COLO668 (cell line): ENCODE measurements at regions not wholly inside any gene's neighbourhood (a gene's known extent, or its start where the extent isn't known, plus 50 kb on each side); places are given as distances from the start of the nearest gene placed in this dataset.
"Not testable (repeated sequence)": the region's sequence is repeated elsewhere in the genome, so short reads cannot be mapped to it uniquely, and the experiment has no call there.

Source experiments
- DNase-seq: peaks from one replicate; lab custom pipeline; 2025; ENCODE audit not compliant: unreplicated experiment; lab: John Stamatoyannopoulos, UW

DNA sequence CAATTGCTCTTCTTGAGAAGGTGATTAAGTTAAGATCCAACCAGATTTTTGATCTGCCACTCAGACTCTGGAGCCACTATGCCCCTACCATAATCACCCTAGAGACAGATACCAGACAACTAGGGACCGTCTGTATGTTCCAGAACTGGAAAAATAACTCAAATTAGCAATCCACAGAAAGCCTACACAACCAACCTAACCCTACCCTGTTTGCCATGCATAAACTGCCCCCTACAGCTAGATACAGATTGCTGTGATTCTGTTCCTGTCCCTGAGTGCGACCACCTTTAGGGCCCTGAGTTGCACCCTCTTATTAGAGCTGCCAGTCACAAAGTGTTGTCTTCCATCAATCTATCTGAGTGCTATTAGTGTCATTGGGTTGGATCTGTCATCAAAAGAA lies 929.8 kb upstream of the SLITRK1 start:
- DNase-seq, result no peak

DNA sequence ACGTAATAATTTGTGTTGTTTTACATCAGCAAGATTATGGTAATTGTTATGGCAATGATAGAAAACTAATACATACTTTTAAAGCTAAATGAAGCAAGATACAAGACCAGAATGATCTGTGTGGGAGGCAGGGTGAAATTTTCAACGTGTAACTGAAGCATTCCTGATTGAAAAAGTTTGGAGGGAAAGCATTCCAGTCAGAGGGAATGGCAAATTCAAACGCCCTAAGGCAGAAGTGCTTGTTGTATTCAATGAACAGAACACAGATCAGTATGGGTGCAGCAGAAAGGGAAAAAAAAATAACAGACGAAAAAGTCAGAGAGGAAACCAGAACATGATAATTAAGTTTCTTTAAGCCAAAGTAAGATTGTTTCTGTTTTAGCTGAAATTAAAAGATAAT lies 928.5 kb upstream of the SLITRK1 start:
- DNase-seq, result no peak

DNA sequence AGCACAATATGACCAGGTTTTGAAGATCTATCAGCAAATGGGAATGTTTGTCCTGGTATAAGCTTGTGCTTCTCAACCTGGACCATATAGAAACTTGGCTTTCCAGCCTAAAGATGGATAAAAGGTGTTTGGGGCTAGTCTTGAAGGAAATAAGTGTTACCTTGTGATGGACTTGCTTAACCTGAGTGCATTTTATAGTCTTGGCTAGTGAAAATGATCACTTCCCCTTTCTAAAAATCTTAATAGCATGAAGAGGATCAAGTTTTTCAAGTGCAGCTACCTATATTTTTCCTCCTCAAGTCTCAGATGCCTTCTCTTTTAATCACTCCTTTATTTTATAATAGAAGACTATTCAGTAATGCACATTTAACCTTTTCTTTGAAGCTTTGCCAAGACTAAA lies 919.8 kb upstream of the SLITRK1 start:
- no peak for DNase-seq

DNA sequence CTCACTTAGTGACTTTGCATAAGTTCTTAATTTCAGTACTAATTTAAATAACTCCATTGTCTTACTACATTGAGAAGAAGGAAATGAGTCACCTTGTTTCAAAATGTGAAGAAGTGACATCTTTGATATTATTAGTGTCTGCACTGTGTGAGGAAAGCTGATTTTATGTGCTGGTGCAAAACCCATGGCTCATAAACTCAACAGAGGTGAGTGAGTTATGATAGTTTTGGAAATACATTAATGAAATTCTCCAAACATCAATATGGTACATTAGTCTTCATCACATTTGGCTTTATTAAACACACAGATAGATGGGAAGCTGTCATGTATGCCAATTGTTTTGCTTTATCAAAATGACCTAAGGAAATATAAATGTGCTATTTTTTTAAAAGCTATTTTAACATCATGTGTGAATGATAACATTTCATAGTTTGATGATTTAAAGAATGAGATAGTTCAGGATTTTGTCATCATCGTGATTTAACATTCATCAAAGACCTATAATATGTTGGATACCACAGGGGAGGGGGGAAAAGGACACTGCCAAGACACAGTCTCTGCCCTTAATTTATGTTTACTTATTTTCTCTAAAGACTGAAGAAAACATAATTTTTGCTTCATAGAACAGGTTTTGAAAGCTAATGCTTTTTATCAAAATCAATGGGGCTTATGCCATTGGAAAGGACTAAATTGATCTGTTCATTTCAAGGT lies 902.3 kb upstream of the SLITRK1 start:
- no peak for DNase-seq

DNA sequence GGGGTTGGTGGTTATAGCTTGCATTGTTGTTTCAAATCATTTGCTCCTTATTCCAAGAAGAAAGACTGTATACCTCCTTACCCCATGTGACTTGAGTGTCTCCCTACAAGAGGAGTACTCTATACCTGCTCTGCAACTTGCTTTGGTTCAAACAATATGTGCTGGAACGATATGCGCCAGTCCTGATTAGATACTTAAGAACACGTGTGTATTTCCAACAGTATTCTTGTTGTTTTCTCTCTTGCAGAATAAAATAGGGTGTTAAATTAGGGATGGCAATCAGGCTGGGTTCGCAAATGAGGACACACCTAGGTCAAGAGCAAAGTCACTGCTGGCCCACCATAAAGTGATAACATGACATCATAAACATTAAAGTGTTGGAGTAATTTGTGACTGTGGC lies 895.0 kb upstream of the SLITRK1 start:
- no peak for DNase-seq

DNA sequence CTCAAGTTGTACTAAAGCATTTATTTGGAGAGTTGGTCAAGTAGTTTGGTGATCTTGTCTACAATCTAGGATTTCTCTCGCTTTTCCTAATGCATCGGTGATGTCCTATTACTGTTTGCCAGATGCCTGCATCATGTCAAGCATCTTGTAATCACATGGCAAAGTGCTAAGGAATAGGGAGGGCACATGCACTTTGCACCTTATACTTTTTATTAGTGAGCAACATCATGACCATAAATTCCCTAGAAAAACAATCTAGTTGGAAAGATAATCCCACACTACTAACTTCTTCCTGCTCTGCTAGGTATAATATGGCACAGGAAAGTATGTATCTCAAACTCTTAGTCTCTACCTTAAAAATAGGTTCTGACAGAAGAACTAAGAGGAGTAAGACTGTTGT lies 894.3 kb upstream of the SLITRK1 start:
- DNase-seq, result no peak

DNA sequence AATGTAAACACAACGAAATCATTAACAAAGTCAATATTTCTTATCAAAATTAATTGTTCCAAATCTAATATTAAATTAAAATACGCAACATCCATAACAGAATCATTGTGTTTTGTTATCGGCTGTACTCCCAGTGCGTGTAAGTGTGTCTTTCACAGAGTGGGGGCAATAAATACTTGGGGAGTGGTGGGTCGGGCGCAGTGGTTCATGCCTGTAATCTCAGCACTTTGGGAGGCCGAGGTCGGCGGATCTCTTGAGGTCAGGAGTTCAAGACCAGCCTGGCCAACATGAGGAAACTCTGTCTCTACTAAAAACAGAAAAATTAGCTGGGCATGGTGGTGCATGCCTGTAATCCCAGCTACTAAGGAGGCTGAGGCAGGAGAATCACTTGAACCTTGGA lies 893.6 kb upstream of the SLITRK1 start:
- not testable (repeated sequence) for DNase-seq

DNA sequence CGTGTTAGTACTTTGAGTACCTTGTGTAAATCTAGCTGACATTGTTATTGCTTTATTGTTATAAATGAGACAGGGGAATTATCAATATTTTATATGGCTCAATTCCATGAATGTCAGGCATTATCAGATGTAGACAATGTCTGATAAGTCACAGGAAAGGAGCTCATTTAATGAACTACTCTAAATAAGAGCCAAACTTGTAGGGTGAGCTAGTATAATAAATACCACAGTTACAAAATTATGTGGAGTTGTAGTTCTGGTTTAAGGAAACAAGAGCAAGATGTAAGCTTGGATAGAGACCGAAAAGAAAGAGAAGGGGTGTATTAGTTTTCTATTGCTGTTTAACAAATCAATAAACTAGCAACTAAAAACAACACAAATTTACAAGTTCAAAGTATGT lies 891.8 kb upstream of the SLITRK1 start:
- no peak for DNase-seq

DNA sequence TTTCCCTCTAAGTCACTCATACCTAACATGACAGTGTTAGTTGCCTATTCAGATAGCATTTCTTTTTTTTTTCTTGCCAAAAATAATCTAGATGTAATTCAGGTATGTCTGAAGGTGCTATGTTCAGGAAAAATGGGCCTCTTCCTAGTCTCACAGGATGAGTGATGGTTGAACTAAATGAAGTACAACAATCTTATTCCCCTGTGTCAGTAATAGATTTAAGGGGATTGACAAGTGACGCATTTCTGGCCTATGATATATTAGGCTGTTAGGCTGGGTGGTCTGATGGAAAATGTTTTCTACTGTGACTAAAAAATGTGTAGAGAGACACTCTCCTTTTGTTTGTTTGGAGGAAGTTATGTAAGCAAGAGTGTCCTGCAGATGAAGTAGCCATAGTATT lies 878.7 kb upstream of the SLITRK1 start:
- DNase-seq, result no peak

DNA sequence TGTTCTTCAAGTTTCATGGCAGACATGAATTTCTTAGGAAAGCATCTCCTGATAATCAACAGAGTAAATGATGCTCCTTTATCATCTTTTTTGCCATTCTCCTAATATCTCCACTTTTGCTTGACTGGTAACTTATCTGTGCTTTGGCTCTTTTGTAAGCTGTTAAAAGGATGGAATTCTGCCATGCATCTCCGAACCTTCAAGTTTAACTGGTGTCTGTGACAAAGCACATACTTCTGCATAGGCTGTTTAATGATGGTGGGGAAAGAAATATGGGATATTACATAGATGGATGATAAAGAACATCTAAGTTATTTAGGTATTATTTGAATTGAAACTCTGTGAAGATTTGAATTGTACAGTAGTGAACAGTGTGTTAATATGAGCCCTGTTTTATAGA lies 866.9 kb upstream of the SLITRK1 start:
- DNase-seq, result no peak

DNA sequence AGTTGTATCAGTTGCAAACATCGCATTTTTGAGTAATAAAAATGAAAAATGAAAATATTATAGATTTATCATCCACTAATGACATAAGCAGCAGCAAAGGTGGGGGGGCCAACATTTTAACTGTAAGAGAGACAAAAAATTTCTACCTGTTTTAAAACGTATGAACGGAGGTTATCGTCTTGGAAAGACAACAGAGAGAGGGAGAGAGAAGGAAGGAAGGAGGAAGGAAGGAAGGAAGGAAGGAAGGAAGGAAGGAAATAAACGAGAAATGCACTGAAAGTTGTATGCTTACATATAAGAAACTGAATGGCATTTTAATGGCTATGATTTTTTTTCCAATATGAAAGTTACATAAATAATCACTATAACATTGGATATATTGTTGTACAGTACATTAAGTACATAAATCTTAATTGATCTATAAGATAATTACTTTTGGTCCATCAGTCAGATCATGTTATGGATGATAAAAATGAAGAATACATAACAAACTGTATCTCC lies 862.8 kb upstream of the SLITRK1 start:
- no peak for DNase-seq

DNA sequence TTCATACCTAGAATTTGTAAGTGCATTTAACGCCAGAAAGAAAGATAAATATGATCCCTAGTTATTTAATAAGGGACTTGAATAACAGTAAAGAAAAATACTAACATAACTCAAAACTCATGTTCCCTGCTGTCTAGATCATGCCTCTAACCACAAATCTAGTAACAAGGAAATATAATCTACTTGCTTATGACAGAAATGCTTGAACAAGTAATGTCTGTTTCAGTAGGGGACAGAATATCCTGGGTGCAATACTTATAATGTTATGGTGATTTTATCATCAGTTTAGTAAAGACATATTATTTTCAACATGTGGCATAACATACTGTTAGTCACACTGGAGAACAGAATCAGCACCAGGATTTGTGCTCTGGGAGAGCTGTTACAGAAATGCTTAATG lies 861.9 kb upstream of the SLITRK1 start:
- DNase-seq, result no peak

DNA sequence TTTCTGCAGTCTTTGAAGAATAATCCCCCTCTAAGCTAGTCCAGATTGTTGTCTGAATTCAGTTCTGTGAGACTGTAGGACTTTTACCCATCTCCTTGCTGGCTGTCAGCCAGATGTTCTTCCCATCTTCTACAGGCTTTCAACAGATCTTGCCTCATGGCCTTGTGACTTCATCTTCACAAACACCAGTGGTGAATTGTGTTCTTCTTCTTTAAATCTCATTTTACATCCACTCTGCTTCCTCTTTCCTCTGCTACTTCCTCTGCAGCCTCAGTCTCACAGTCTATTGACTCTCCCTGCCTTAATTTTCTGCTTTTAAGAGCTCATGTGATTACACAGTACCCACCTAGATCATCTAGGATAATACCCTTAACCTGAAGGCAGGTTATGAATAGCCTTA lies 859.0 kb upstream of the SLITRK1 start:
- DNase-seq, result no peak

DNA sequence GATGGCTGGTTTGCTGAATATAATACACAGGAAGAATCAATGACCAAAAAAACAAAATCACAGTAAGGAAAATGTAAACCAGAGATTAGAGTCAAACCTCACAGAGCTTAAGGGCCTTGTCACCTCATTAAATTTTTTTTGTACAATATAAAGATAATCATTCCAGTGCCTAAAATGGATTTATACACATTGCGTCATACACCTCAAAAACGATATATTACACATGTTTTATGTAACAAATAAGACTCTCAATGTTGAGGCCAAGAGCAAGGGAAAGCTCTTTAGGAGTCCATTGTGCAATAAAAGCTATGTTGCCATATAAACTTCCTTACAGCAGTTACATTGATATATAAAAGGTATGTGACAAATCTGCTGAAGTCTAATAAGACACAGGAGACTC lies 856.7 kb upstream of the SLITRK1 start:
- DNase-seq, result no peak

DNA sequence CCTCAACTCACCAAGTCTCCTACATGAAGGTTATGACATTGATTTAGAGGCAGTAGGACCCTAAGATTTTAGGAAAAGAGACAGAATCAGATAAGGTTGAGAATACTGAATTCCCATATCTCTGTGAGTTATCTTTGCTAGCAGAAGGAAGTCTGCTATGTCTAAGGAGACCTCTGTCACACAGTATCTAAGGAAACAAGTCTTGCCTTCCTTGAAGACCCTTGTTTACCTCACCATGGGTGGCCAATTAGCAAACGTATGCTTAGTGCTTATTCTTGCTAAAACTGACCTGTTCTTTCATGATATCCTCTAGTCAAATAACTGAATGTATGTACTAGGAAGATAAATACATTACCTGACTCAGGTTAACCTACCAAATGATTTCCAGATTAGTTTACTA lies 855.4 kb upstream of the SLITRK1 start:
- DNase-seq, result no peak

DNA sequence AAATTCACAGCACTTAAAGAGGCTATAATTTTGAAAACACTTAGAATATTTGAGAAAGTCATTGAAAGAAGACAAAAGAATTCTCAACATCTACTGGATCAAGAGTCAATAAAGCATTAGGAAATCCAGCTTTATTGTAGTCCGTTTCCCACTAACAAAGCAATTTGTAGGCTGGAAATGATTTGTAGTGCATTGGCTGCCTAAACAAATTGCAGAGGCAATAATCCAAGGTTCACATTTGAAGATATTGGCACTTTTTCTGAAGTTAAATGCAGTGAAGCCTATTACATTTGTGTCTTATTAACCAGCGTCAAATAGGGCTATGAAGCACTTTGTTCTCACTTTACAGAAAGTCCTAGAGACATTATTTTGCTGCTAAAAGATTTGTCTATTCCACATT lies 848.1 kb upstream of the SLITRK1 start:
- DNase-seq, result no peak

DNA sequence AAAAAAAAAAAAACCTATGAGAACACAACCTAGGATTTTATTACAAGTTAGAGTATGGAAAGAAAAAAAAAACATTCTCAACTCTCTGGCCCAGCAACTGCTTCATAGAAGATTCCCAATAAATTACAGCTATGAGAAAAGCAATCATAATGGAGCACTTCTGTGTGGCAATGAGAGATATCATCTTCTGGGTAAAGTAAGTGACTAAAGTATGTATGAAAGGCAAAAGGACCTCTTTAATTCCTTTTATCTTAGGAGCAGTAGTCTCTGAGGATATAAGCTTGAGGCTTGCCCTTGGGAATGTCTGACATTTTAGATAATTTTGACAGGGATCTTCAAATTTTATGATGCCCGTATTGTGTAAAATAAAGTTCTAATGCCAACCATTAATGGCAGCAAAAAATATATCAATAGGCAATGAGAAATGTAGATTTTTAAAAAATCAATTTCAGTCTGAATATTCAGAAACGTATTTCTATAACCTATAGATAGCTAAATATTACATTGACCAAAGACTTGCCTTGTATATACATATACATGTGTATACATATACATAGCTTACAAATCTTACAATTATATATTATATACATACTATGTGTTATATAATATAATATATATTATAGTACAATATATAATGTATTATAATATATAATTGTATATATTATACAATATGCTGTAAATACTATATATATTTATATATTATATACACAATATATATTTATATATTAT lies 823.9 kb upstream of the SLITRK1 start:
- no peak for DNase-seq

DNA sequence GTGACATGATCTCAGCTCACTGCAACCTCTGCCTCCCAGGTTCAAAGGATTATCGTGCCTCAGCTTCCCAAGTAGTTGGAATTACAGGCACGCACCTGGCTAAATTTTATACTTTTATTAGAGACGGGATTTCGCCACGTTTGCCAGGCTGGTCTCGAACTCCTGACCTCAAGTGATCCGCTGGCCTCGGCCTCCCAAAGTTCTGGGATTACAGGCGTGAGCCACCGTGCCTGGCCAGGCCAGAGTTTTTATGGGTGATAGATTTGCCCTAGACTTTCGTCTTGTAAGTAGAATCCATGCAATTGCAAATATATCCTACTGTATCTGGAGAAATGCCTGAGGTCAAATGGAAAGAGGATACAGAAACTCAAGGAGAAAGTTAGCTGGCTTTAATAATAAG lies 819.9 kb upstream of the SLITRK1 start:
- DNase-seq, result no peak

DNA sequence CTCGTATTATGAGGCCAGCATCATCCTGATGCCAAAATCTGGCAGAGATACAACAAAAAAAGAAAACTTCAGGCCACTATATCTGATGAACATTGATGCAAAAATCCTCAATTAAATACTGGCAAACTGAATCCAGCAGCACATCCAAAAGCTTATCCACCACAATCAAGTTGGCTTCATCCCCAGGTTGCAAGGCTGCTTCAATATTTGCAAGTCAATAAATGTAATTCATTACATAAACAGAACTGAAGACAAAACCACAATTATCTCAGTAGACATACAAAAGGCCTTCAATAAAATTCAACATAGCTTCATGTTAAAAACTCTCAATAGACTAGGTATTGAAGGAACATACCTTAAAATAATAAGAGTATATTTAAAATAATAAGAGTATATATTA lies 815.3 kb upstream of the SLITRK1 start:
- DNase-seq, result not testable (repeated sequence)

DNA sequence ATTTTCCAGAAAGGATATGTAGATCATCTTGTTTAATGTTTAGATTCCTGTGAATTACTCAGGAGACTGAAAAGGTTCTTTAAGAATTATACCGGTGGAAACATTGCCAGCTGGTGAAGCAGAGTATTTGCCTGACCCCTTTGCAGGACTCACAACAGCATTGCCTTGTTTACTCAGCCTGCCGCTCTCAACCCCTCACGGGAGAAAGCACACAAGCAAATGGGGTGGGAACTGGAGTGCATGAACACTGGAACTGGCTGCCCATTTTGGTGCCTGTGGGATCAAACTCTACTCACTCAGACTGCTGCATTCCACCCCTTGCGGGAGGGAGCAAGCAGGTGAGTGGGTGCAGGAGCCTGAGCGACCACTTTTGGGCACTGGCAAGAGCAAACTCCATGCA lies 804.7 kb upstream of the SLITRK1 start:
- DNase-seq, result no peak

DNA sequence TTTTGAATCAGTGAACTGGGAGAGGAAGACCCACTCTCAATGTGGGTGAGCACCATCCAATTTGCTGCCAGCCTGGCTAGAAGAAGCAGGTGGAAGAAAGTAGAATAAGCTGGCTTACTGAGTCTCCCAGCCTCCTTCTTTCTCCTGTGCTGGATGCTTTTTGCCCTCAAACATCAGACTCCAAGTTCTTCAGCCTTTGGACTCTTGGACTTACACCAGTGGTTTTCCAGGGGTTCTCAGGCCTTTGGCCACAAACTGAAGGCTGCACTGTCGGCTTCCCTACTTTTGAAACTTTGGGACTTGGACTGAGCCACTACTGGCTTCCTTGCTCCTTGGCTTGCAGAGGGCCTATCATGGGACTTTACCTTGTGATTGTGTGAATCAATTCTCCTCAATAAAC lies 804.2 kb upstream of the SLITRK1 start:
- DNase-seq, result no peak

DNA sequence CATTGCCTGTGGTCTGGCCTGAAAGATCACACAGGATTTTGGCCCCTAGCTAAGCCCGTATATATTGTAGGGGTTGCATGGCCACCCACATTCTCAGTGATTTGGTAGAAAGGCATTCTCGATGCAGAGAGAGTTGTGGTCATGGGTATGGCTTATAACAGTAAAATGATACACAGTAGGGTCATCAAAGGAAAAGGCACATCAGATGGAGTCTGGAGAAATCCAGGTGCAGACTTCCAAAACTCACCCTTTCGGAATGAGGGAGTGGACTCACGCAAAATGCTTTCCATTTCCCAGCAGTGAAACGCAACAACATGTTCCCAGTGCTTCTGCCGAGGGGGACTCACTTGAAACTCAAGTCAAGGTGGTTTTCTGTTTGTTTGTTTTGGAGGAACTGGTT lies 802.5 kb upstream of the SLITRK1 start:
- no peak for DNase-seq
